ENCODE measurements at regions not wholly inside any gene's neighbourhood (a gene's known extent, or its start where the extent isn't known, plus 50 kb on each side); places are given as distances from the start of the nearest gene placed in this dataset.

DNA sequence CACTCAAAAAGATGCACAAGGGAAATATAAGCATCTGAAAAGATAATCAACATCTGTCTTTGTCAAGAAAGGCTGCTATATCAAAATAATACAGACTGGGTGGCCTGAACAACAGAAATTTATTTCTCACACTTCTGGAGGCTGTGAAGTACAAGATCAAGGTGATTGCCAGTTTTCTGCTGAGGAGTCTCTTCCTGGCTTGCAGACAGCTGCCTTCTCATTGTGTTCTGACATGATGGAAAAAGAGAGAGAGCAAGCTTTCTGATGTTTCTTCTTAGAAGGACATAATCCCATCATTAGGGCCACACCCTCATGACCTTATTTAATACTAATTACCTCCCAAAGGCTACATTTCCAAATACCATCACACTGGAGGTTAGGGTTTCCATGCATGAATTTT lies 1573.3 kb downstream of the SI start:
- TF ChIP-seq, protein P1, sequence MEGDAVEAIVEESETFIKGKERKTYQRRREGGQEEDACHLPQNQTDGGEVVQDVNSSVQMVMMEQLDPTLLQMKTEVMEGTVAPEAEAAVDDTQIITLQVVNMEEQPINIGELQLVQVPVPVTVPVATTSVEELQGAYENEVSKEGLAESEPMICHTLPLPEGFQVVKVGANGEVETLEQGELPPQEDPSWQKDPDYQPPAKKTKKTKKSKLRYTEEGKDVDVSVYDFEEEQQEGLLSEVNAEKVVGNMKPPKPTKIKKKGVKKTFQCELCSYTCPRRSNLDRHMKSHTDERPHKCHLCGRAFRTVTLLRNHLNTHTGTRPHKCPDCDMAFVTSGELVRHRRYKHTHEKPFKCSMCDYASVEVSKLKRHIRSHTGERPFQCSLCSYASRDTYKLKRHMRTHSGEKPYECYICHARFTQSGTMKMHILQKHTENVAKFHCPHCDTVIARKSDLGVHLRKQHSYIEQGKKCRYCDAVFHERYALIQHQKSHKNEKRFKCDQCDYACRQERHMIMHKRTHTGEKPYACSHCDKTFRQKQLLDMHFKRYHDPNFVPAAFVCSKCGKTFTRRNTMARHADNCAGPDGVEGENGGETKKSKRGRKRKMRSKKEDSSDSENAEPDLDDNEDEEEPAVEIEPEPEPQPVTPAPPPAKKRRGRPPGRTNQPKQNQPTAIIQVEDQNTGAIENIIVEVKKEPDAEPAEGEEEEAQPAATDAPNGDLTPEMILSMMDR (IDR thresholded peaks at IDR 0.05): no peak
- TF ChIP-seq POLR2A (IDR thresholded peaks at IDR 0.05): no peak
